Astrocyte (in vitro differentiated cells and primary cell): ENCODE measurements at regions not wholly inside any gene's neighbourhood (a gene's known extent, or its start where the extent isn't known, plus 50 kb on each side); places are given as distances from the start of the nearest gene placed in this dataset.

Experiments
- DNase-seq: peaks from one replicate; pipeline ENCODE4 v3.0.0-alpha.2; 2010; ENCODE audit warnings: low read depth
- FAIRE-seq: peaks from 2 replicates; lab custom pipeline; 2011; peaks lifted over from hg19 to GRCh38; lab: Jason Lieb, UNC
- H2AFZ ChIP-seq: 2 replicates; pipeline ENCODE4 v1.6.0; 2012; ENCODE audit warnings: low read depth, low read length, inconsistent platforms
- H3K27ac ChIP-seq: 2 replicates; pipeline ENCODE4 v1.5.1; 2011; ENCODE audit warnings: low read depth, low read length, inconsistent platforms
- H3K27me3 ChIP-seq: 2 replicates; pipeline ENCODE4 v1.6.0; 2011; ENCODE audit warnings: low read length, inconsistent platforms; ENCODE audit not compliant: insufficient read depth
- H3K36me3 ChIP-seq: 2 replicates; pipeline ENCODE4 v1.5.1; 2011; ENCODE audit warnings: low read length, inconsistent platforms; ENCODE audit not compliant: insufficient read depth
- H3K4me1 ChIP-seq: 2 replicates; pipeline ENCODE4 v1.5.1; 2011; ENCODE audit warnings: low read length, inconsistent platforms; ENCODE audit not compliant: insufficient read depth
- H3K4me2 ChIP-seq: 2 replicates; pipeline ENCODE4 v1.6.0; 2012; ENCODE audit warnings: low read length, inconsistent platforms
- H3K4me3 ChIP-seq: 2 replicates; pipeline ENCODE4 v1.5.1; 2011; ENCODE audit warnings: low read depth, mild to moderate bottlenecking, low read length, inconsistent platforms; ENCODE audit not compliant: insufficient read depth
- H3K79me2 ChIP-seq: 2 replicates; pipeline ENCODE4 v1.6.0; 2012; ENCODE audit warnings: mild to moderate bottlenecking, low read length, inconsistent platforms; ENCODE audit not compliant: insufficient read depth
- H3K9ac ChIP-seq: 2 replicates; pipeline ENCODE4 v1.6.0; 2012; ENCODE audit warnings: mild to moderate bottlenecking, low read length, inconsistent platforms
- H3K9me3 ChIP-seq: 2 replicates; pipeline ENCODE4 v1.5.1; 2012; ENCODE audit warnings: low read depth, mild to moderate bottlenecking, low read length, inconsistent platforms; ENCODE audit not compliant: insufficient read depth
- H4K20me1 ChIP-seq: 2 replicates; pipeline ENCODE4 v1.6.0; 2012; ENCODE audit warnings: low read length, inconsistent platforms; ENCODE audit not compliant: insufficient read depth
- H3K27ac Mint-ChIP-seq: one replicate; pipeline ENCODE4 v1.8.0; 2021; ENCODE audit warnings: mild to moderate bottlenecking, mixed read lengths; ENCODE audit not compliant: unreplicated experiment
- H3K27me3 Mint-ChIP-seq: one replicate; pipeline ENCODE4 v1.8.0; 2021; ENCODE audit warnings: low read depth, mixed read lengths; ENCODE audit not compliant: unreplicated experiment
- H3K36me3 Mint-ChIP-seq: one replicate; pipeline ENCODE4 v1.8.0; 2021; ENCODE audit warnings: low read depth, mixed read lengths; ENCODE audit not compliant: unreplicated experiment
- H3K4me1 Mint-ChIP-seq: one replicate; pipeline ENCODE4 v1.8.0; 2021; ENCODE audit warnings: low read depth, mixed read lengths; ENCODE audit not compliant: unreplicated experiment
- H3K4me3 Mint-ChIP-seq: one replicate; pipeline ENCODE4 v1.8.0; 2021; ENCODE audit warnings: mild to moderate bottlenecking, moderate library complexity, mixed read lengths; ENCODE audit not compliant: unreplicated experiment
- H3K9me3 Mint-ChIP-seq: one replicate; pipeline ENCODE4 v1.8.0; 2021; ENCODE audit warnings: mild to moderate bottlenecking, mixed read lengths; ENCODE audit not compliant: unreplicated experiment
- CTCF ChIP-seq: IDR thresholded peaks from 2 replicates; pipeline ENCODE4 v1.5.1; 2011; ENCODE audit warnings: low read depth, mild to moderate bottlenecking, inconsistent platforms, low read length, moderate library complexity; ENCODE audit not compliant: insufficient read depth
- EZH2 ChIP-seq: IDR thresholded peaks from 2 replicates; pipeline ENCODE4 v1.6.1; 2012; ENCODE audit warnings: mild to moderate bottlenecking, low read length, inconsistent platforms; ENCODE audit not compliant: insufficient read depth

DNA sequence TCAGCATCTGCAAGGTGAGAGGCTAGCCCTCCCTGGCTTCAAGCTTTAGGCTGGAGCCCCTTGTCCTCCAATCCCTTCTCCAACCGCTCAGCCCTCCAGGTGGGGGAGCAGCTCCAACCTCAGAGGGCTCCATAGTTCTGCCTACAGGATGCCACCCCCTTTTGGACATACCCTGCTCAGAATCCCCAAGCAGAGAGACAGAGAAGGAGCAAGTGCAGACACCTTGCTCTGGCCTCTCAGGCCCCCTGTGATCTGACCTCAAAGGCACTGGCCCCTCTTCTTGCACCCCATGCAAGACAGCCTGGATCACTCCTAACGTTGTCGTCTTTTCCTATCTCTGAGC lies 101.6 kb downstream of the C5orf15 start:
- Mint-ChIP-seq H3K27me3 (peaks cover 45% of the 10 kb centered on the region), H3K4me1 (peaks cover 7% of the 10 kb centered on the region), H3K4me3 (no peak overlapping the region), H3K9me3 (peaks cover 2% of the 10 kb centered on the region), H3K27ac (no peak overlapping the region), H3K36me3 (peaks cover 2% of the 10 kb centered on the region)
- Histone ChIP-seq H3K4me1 (peaks cover 24% of the 10 kb centered on the region), H3K27ac (no peak overlapping the region), H3K4me3 (no peak overlapping the region), H2AFZ (no peak overlapping the region), H3K9me3 (no peaks in the 10 kb centered on the region), H3K79me2 (no peaks in the 10 kb centered on the region), H3K9ac (no peak overlapping the region), H3K36me3 (no peaks in the 10 kb centered on the region), H3K4me2 (no peak overlapping the region), H3K27me3 (peaks cover 2% of the 10 kb centered on the region), H4K20me1 (no peaks in the 10 kb centered on the region)
- DNase-seq (no peak), FAIRE-seq (no peak)
- no peak for TF ChIP-seq CTCF
- TF ChIP-seq EZH2, result no peak

- Histone ChIP-seq H3K27ac (no peak overlapping the region), H3K9me3 (no peaks in the 10 kb centered on the region), H4K20me1 (no peaks in the 10 kb centered on the region), H2AFZ (no peak overlapping the region), H3K4me2 (no peak overlapping the region), H3K27me3 (peaks cover 2% of the 10 kb centered on the region), H3K4me3 (no peak overlapping the region), H3K9ac (no peak overlapping the region), H3K36me3 (no peaks in the 10 kb centered on the region), H3K79me2 (no peaks in the 10 kb centered on the region), H3K4me1 (peaks cover 21% of the 10 kb centered on the region)
- DNase-seq, result no peak
- peaks cover 2% of the 10 kb centered on the region for H3K36me3 Mint-ChIP-seq
- peaks cover 7% of the 10 kb centered on the region for H3K4me1 Mint-ChIP-seq
- no peak overlapping the region for H3K4me3 Mint-ChIP-seq
- H3K27me3 Mint-ChIP-seq, result peaks cover 50% of the 10 kb centered on the region
- peaks cover 2% of the 10 kb centered on the region for H3K9me3 Mint-ChIP-seq
- no peak overlapping the region for H3K27ac Mint-ChIP-seq
- no peak for TF ChIP-seq EZH2
- TF ChIP-seq CTCF, result no peak
- FAIRE-seq, result no peak
Measured at GRCh38 chr5:133866160-133866902, 102.1 kb downstream of the C5orf15 start.

GRCh38 chr5:133865113-133865512 lies 103.3 kb downstream of the C5orf15 start:
- no peak overlapping the region for H3K27ac ChIP-seq
- no peak overlapping the region for H3K27ac Mint-ChIP-seq
- peaks cover 55% of the 10 kb centered on the region for H3K27me3 Mint-ChIP-seq
- H3K79me2 ChIP-seq, result no peaks in the 10 kb centered on the region
- no peak overlapping the region for H3K4me2 ChIP-seq
- H3K4me3 Mint-ChIP-seq, result no peak overlapping the region
- peaks cover 9% of the 10 kb centered on the region for H3K4me1 ChIP-seq
- TF ChIP-seq EZH2, result no peak
- no peak for TF ChIP-seq CTCF
- H3K9me3 ChIP-seq, result no peaks in the 10 kb centered on the region
- H2AFZ ChIP-seq, result no peak overlapping the region
- H3K27me3 ChIP-seq, result peaks cover 4% of the 10 kb centered on the region
- H3K4me3 ChIP-seq, result no peak overlapping the region
- no peaks in the 10 kb centered on the region for H4K20me1 ChIP-seq
- no peak for FAIRE-seq
- peaks cover 2% of the 10 kb centered on the region for H3K36me3 Mint-ChIP-seq
- H3K9me3 Mint-ChIP-seq, result peaks cover 2% of the 10 kb centered on the region
- H3K4me1 Mint-ChIP-seq, result no peaks in the 10 kb centered on the region
- no peaks in the 10 kb centered on the region for H3K36me3 ChIP-seq
- no peak overlapping the region for H3K9ac ChIP-seq
- DNase-seq, result no peak
